NCI-H2227 treated with DMSO at 0.1 percent for 48 hours (cell line): ENCODE measurements at regions not wholly inside any gene's neighbourhood (a gene's known extent, or its start where the extent isn't known, plus 50 kb on each side); places are given as distances from the start of the nearest gene placed in this dataset.

Experiments used
- DNase-seq: peaks from one replicate; lab custom pipeline; 2025; lab: John Stamatoyannopoulos, UW

GRCh38 chr3:148642616-148643015 is 55.1 kb upstream of the AGTR1 start:
- no peak for DNase-seq

- DNase-seq = no peak
Measured at GRCh38 chr3:148643389-148643840, 54.3 kb upstream of the AGTR1 start.

- DNase-seq = no peak
Measured at GRCh38 chr3:148646126-148646665, 51.5 kb upstream of the AGTR1 start.
